C4-2B (cell line): ENCODE measurements at regions not wholly inside any gene's neighbourhood (a gene's known extent, or its start where the extent isn't known, plus 50 kb on each side); places are given as distances from the start of the nearest gene placed in this dataset.

Experiments
- H3K27ac ChIP-seq: fragments of 450-650 bp; 2 replicates; pipeline ENCODE4 v1.5.1; 2017
- CTCF ChIP-seq: fragments of 450-650 bp; conservative IDR thresholded peaks from 2 replicates; pipeline ENCODE4 v1.5.1; 2017; ENCODE audit warnings: mild to moderate bottlenecking
- ZFX ChIP-seq: fragments of 450-650 bp; IDR thresholded peaks from 2 replicates; pipeline ENCODE4 v1.6.1; 2017

GRCh38 chr10:4294271-4294670, 509.3 kb upstream of the KLF6 start:
- H3K27ac ChIP-seq: no peak overlapping the region
- TF ChIP-seq ZFX: no peak
- no peak for TF ChIP-seq CTCF

- H3K27ac ChIP-seq: no peak overlapping the region
- TF ChIP-seq CTCF: no peak
- no peak for TF ChIP-seq ZFX
Observed at GRCh38 chr10:4291990-4292389, 507.0 kb upstream of the KLF6 start.

GRCh38 chr10:4285121-4285520, 500.1 kb upstream of the KLF6 start:
- no peak for TF ChIP-seq ZFX
- TF ChIP-seq CTCF: no peak
- H3K27ac ChIP-seq: no peak overlapping the region

GRCh38 chr10:4283846-4284610, 499.0 kb upstream of the KLF6 start:
- H3K27ac ChIP-seq: no peak overlapping the region
- no peak for TF ChIP-seq ZFX

- TF ChIP-seq ZFX: no peak
- TF ChIP-seq CTCF: no peak
- H3K27ac ChIP-seq: no peak overlapping the region
Observed at GRCh38 chr10:4282496-4282895, 497.5 kb upstream of the KLF6 start.

GRCh38 chr10:4281190-4281825, 496.3 kb upstream of the KLF6 start:
- H3K27ac ChIP-seq: peak overlapping the region; percentile 84
- TF ChIP-seq ZFX: no peak
- no peak for TF ChIP-seq CTCF

- TF ChIP-seq ZFX: no peak
- peak overlapping the region; percentile 84 for H3K27ac ChIP-seq
Observed at GRCh38 chr10:4280461-4281189, 495.6 kb upstream of the KLF6 start.

GRCh38 chr10:4279655-4280054, 494.6 kb upstream of the KLF6 start:
- H3K27ac ChIP-seq: peak overlapping the region; percentile 84; the same call in 1 of the 2 replicates
- TF ChIP-seq CTCF (no peak), ZFX (no peak)
